ENCODE measurements at regions not wholly inside any gene's neighbourhood (a gene's known extent, or its start where the extent isn't known, plus 50 kb on each side); places are given as distances from the start of the nearest gene placed in this dataset.

GRCh38 chr4:186910385-186910784 is 186.7 kb upstream of the FAT1 start (continued):
- no peak for TF ChIP-seq ZNF645 (tag by site-specific recombination; IDR thresholded peaks at IDR 0.05)
- TF ChIP-seq ZBTB8A (tag by site-specific recombination; IDR thresholded peaks at IDR 0.05): no peak
- TF ChIP-seq BCL11B (tag by site-specific recombination; IDR thresholded peaks at IDR 0.05; ENCODE audit: low read depth): no peak
- no peak for TF ChIP-seq ZNF146 (tag by site-specific recombination; IDR thresholded peaks at IDR 0.05)

GRCh38 chr4:186912606-186913005 is 188.9 kb upstream of the FAT1 start:
- no peak overlapping the region for H3K27ac ChIP-seq (ENCODE audit: extremely low read depth, low read depth, low read length)
- H3K9me3 ChIP-seq (ENCODE audit: control insufficient read depth, insufficient read depth, low read depth, low read length): no peaks in the 10 kb centered on the region
- ChIA-PET CTCF (no interaction called here), POLR2A (interaction anchor here (0.5 kb wide), 1 partner anchor 12 kb away, joined by 3 read pairs; no protein-coding TSS in a partner anchor)
- TF ChIP-seq ZNF37A (tag by site-specific recombination; IDR thresholded peaks at IDR 0.05) (no peak), KLF16 (tag by site-specific recombination; IDR thresholded peaks at IDR 0.05) (no peak), ZNF677 (tag by site-specific recombination; IDR thresholded peaks at IDR 0.05) (no peak), ZNF76 (tag by site-specific recombination; IDR thresholded peaks at IDR 0.05; ENCODE audit: borderline replicate concordance, low read depth) (no peak), ZNF184 (tag by site-specific recombination; IDR thresholded peaks at IDR 0.05) (no peak), INSM2 (tag by site-specific recombination; IDR thresholded peaks at IDR 0.05) (no peak)
- no peaks in the 10 kb centered on the region for H3K4me1 ChIP-seq (ENCODE audit: control insufficient read depth, insufficient read depth, low read length)
- H3K4me3 ChIP-seq (ENCODE audit: low read depth, low read length): no peak overlapping the region
- no peaks in the 10 kb centered on the region for H3K36me3 ChIP-seq (ENCODE audit: control insufficient read depth in 2 of 2, insufficient read depth in 1 of 2, low read length in 2 of 2)

GRCh38 chr4:186915816-186916215 is 192.2 kb upstream of the FAT1 start:
- Histone ChIP-seq H3K36me3 (ENCODE audit: control insufficient read depth in 2 of 2, insufficient read depth in 1 of 2, low read length in 2 of 2) (no peaks in the 10 kb centered on the region), H3K4me3 (ENCODE audit: low read depth, low read length) (no peak overlapping the region), H3K27ac (ENCODE audit: extremely low read depth, low read depth, low read length) (no peak overlapping the region), H3K4me1 (ENCODE audit: control insufficient read depth, insufficient read depth, low read length) (no peaks in the 10 kb centered on the region), H3K9me3 (ENCODE audit: control insufficient read depth, insufficient read depth, low read depth, low read length) (no peaks in the 10 kb centered on the region)
- no peak for TF ChIP-seq ZNF704 (tag by site-specific recombination; IDR thresholded peaks at IDR 0.05)
- no peak for TF ChIP-seq ZNF175 (tag by site-specific recombination; IDR thresholded peaks at IDR 0.05)
- ChIA-PET POLR2A (no interaction called here), CTCF (no interaction called here)

- Histone ChIP-seq H3K27ac (ENCODE audit: extremely low read depth, low read depth, low read length) (no peak overlapping the region), H3K4me3 (ENCODE audit: low read depth, low read length) (no peak overlapping the region), H3K36me3 (ENCODE audit: control insufficient read depth in 2 of 2, insufficient read depth in 1 of 2, low read length in 2 of 2) (no peaks in the 10 kb centered on the region), H3K4me1 (ENCODE audit: control insufficient read depth, insufficient read depth, low read length) (no peaks in the 10 kb centered on the region), H3K9me3 (ENCODE audit: control insufficient read depth, insufficient read depth, low read depth, low read length) (no peaks in the 10 kb centered on the region)
- ChIA-PET POLR2A (no interaction called here), CTCF (interaction anchor here (0.7 to 0.8 kb wide), 2 partner anchors 33 to 126 kb away, joined by 3 read pairs; no protein-coding TSS in a partner anchor)
- TF ChIP-seq ZNF18 (tag by site-specific recombination; IDR thresholded peaks at IDR 0.05): no peak
- no peak for TF ChIP-seq SCRT2 (tag by site-specific recombination; IDR thresholded peaks at IDR 0.05)
- no peak for TF ChIP-seq BCL11A (tag by site-specific recombination; IDR thresholded peaks at IDR 0.05; ENCODE audit: low read depth)
- TF ChIP-seq ZNF2 (tag by site-specific recombination; IDR thresholded peaks at IDR 0.05): no peak
- no peak for TF ChIP-seq MYNN (tag by site-specific recombination; IDR thresholded peaks at IDR 0.05; ENCODE audit: borderline replicate concordance)
- no peak for TF ChIP-seq ZNF677 (tag by site-specific recombination; IDR thresholded peaks at IDR 0.05)
These were observed 193.5 kb upstream of the FAT1 start for GRCh38 chr4:186917136-186917535.

Measured in HEK293 (cell line).